ENCODE measurements at regions not wholly inside any gene's neighbourhood (a gene's known extent, or its start where the extent isn't known, plus 50 kb on each side); places are given as distances from the start of the nearest gene placed in this dataset.
A peak's percentile ranks its signal among the peaks of the same experiment; 100 is the strongest.

DNA sequence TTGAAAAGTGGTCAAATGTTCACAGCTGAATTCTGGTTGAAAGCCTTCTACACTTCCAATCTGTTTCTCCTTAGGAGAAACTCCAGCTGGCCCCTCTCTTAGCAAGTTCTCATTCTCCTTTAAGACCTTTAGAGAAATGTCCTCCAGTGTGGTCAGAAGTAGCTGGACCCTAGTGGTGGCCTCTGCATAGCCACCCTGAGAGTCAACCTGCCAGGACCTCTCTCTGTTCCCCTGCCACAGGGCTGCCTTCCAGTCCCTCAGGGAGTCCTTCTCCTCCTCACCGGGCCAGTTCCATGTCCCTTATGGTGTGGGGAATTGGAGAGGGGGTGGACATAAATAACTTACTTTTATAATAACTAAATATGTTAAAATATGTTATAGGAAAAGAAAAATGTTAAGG lies 200.9 kb upstream of the PKDCC start:
- Histone ChIP-seq H3K27ac (ENCODE audit: low read depth in 2 of 2, low read length in 2 of 2) (no peak overlapping the region), H3K9me3 (ENCODE audit: control insufficient read depth in 2 of 2, low read length in 2 of 2) (no peaks in the 10 kb centered on the region), H3K36me3 (ENCODE audit: control insufficient read depth in 2 of 2, insufficient read depth in 2 of 2, low read length in 2 of 2) (no peaks in the 10 kb centered on the region), H3K4me3 (ENCODE audit: low read length in 2 of 2) (no peak overlapping the region), H3K9ac (ENCODE audit: low read depth in 1 of 2, low read length in 2 of 2) (no peak overlapping the region), H3K4me1 (ENCODE audit: control insufficient read depth in 2 of 2, insufficient read depth in 2 of 2, low read length in 2 of 2) (no peaks in the 10 kb centered on the region), H3K27me3 (ENCODE audit: control insufficient read depth in 2 of 2, insufficient read depth in 2 of 2, low read length in 2 of 2) (peaks cover 0 to 4% of the 10 kb centered on the region in 2 donors)

DNA sequence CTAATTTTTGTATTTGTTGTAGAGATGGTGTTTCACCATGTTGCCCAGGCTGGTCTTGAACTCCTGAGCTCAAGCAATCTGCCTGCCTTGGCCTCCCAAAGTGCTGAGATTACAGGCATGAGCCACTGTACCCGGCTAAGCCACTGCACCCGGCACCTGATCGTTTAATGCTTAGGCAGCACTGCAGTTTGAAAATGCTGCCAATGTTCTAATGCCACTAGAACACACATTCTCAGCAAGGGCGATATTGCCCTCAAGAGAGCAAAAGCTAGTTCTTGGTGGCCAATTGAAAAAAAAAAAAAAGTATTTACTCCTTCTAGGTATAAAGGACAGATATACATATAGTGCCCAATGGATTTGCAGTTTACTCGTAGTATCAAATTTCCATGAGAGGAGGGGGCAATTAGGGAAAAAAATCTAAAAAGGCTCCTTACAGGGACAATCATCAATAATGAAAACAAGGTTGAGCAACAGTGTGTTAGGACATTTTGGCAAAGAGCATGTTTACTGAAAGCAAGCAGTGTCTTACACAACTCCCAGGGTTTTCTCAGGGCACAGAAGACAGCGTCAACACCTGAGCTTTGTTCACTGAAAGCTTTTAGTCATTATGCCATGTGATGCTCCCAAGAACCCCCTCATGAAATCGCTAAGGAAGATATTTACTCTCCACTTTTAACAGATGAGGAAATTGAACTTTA lies 199.9 kb upstream of the PKDCC start:
- H3K9ac ChIP-seq (ENCODE audit: low read depth in 1 of 2, low read length in 2 of 2): no peak overlapping the region
- no peaks in the 10 kb centered on the region for H3K36me3 ChIP-seq (ENCODE audit: control insufficient read depth in 2 of 2, insufficient read depth in 2 of 2, low read length in 2 of 2)
- H3K4me3 ChIP-seq (ENCODE audit: low read length in 2 of 2): no peak overlapping the region
- no peak overlapping the region for H3K27ac ChIP-seq (ENCODE audit: low read depth in 2 of 2, low read length in 2 of 2)
- H3K9me3 ChIP-seq (ENCODE audit: control insufficient read depth in 2 of 2, low read length in 2 of 2): no peaks in the 10 kb centered on the region
- H3K27me3 ChIP-seq (ENCODE audit: control insufficient read depth in 2 of 2, insufficient read depth in 2 of 2, low read length in 2 of 2): peaks cover 0 to 4% of the 10 kb centered on the region in 2 donors
- no peaks in the 10 kb centered on the region for H3K4me1 ChIP-seq (ENCODE audit: control insufficient read depth in 2 of 2, insufficient read depth in 2 of 2, low read length in 2 of 2)

DNA sequence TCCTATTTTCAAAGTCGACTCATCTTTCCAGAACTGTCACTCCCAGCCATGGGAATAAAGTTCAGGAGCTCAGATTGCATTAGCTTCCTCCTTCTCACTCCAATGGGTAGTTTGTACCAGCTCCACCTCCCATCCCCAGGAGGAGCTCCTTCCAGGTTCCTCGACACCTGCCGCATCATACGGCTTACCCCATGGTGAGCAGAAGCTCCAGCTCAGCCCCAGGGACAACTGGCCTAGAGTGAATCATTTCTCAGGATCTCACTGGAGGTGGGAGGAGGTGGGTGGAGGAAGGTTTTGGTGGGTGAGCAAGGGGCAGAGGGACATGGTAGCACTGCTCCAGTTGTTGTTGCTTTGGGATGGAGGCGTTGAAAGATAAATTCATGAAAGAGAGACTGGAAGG lies 196.3 kb upstream of the PKDCC start:
- Histone ChIP-seq H3K9me3 (ENCODE audit: control insufficient read depth in 2 of 2, low read length in 2 of 2) (no peaks in the 10 kb centered on the region), H3K4me1 (ENCODE audit: control insufficient read depth in 2 of 2, insufficient read depth in 2 of 2, low read length in 2 of 2) (no peaks in the 10 kb centered on the region), H3K27ac (ENCODE audit: low read depth in 2 of 2, low read length in 2 of 2) (no peak overlapping the region), H3K4me3 (ENCODE audit: low read length in 2 of 2) (no peak overlapping the region), H3K27me3 (ENCODE audit: control insufficient read depth in 2 of 2, insufficient read depth in 2 of 2, low read length in 2 of 2) (peaks cover 0 to 2% of the 10 kb centered on the region in 2 donors), H3K9ac (ENCODE audit: low read depth in 1 of 2, low read length in 2 of 2) (no peak overlapping the region), H3K36me3 (ENCODE audit: control insufficient read depth in 2 of 2, insufficient read depth in 2 of 2, low read length in 2 of 2) (no peaks in the 10 kb centered on the region)

DNA sequence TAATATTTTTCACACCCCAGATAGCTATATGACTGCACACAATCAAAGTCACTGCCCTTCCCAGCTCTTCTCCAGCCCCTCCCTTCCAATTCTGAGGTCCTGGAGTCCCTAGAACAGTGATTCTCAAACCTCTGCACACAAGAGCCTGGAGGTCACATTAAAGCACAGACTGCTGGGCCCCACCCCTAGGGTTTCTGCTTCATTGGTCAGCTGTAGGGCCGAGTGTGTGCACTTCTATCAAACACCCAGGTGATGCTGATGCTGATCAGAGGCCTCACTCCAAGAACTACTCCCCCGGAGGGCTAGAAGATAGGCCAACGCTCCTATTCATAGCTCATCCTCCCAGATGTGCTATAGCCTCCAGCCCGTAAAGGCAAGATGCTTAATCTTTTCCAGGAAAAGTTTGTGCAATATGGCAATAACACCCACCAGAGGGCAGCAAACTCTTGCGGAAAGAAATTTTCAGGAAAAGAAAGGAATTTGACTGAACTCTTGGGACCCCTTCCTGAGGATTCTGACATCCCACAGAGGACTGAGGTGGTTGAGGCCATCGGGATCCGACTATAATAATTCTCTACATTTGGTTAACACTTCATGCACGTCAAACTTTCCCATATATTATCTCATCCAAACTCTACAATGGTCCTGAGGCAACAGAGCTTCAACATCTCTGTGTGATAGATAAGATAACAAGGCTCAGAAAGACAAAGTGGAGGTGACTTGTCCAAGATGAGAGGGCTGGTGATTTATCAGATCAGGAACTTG lies 194.2 kb upstream of the PKDCC start:
- Histone ChIP-seq H3K36me3 (ENCODE audit: control insufficient read depth in 2 of 2, insufficient read depth in 2 of 2, low read length in 2 of 2) (no peaks in the 10 kb centered on the region), H3K27ac (ENCODE audit: low read depth in 2 of 2, low read length in 2 of 2) (no peak overlapping the region), H3K4me1 (ENCODE audit: control insufficient read depth in 2 of 2, insufficient read depth in 2 of 2, low read length in 2 of 2) (no peaks in the 10 kb centered on the region), H3K27me3 (ENCODE audit: control insufficient read depth in 2 of 2, insufficient read depth in 2 of 2, low read length in 2 of 2) (peaks cover 0 to 2% of the 10 kb centered on the region in 2 donors), H3K4me3 (ENCODE audit: low read length in 2 of 2) (no peak overlapping the region), H3K9me3 (ENCODE audit: control insufficient read depth in 2 of 2, low read length in 2 of 2) (no peaks in the 10 kb centered on the region), H3K9ac (ENCODE audit: low read depth in 1 of 2, low read length in 2 of 2) (no peak overlapping the region)

DNA sequence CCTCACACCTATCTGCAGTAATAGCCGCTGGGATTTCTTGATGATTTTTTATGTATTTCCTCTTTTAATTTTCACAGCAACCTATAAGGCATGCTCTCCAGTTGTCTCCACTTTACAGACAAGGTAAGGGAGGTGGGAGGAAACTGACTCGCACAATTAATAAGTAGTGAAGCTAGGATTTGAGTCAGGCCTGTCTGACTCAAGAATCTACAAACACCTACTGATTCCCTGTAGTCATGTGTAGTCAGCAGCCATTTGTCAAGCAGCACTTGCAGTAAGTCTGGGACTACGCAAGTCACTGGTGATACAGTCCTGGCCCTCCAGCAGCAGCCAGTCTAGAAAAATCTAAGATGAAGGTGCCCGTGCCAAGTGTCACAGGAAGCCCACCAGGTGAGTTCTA lies 193.6 kb upstream of the PKDCC start:
- Histone ChIP-seq H3K4me1 (ENCODE audit: control insufficient read depth in 2 of 2, insufficient read depth in 2 of 2, low read length in 2 of 2) (no peaks in the 10 kb centered on the region), H3K9me3 (ENCODE audit: control insufficient read depth in 2 of 2, low read length in 2 of 2) (no peaks in the 10 kb centered on the region), H3K36me3 (ENCODE audit: control insufficient read depth in 2 of 2, insufficient read depth in 2 of 2, low read length in 2 of 2) (no peaks in the 10 kb centered on the region), H3K27me3 (ENCODE audit: control insufficient read depth in 2 of 2, insufficient read depth in 2 of 2, low read length in 2 of 2) (peaks cover 0 to 2% of the 10 kb centered on the region in 2 donors), H3K4me3 (ENCODE audit: low read length in 2 of 2) (no peak overlapping the region), H3K9ac (ENCODE audit: low read depth in 1 of 2, low read length in 2 of 2) (no peak overlapping the region), H3K27ac (ENCODE audit: low read depth in 2 of 2, low read length in 2 of 2) (no peak overlapping the region)

DNA sequence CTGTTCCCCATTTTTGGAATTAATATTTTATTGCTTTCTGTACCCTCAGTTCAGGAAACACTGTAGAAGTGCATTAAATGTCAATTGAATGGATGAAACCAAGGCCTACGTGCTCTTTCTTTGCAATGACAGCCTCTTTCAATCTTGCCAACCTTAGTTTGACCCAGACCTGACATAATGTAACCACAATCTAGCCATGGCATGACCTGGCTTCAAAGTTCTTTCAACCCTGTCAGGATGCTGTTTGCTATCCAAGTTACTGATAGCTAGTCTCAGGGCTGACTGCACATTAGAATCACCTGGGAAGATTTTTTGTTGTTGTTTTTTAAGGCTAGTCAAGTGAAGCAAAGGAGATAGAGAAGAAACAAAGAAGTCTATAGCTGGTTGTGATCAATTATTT lies 190.9 kb upstream of the PKDCC start:
- H3K9ac ChIP-seq (ENCODE audit: low read depth in 1 of 2, low read length in 2 of 2): no peak overlapping the region
- H3K27ac ChIP-seq (ENCODE audit: low read depth in 2 of 2, low read length in 2 of 2): no peak overlapping the region
- H3K4me3 ChIP-seq (ENCODE audit: low read length in 2 of 2): no peak overlapping the region
- H3K4me1 ChIP-seq (ENCODE audit: control insufficient read depth in 2 of 2, insufficient read depth in 2 of 2, low read length in 2 of 2): peaks cover 0 to 6% of the 10 kb centered on the region in 2 donors
- H3K36me3 ChIP-seq (ENCODE audit: control insufficient read depth in 2 of 2, insufficient read depth in 2 of 2, low read length in 2 of 2): no peaks in the 10 kb centered on the region
- no peaks in the 10 kb centered on the region for H3K9me3 ChIP-seq (ENCODE audit: control insufficient read depth in 2 of 2, low read length in 2 of 2)
- H3K27me3 ChIP-seq (ENCODE audit: control insufficient read depth in 2 of 2, insufficient read depth in 2 of 2, low read length in 2 of 2): no peaks in the 10 kb centered on the region

DNA sequence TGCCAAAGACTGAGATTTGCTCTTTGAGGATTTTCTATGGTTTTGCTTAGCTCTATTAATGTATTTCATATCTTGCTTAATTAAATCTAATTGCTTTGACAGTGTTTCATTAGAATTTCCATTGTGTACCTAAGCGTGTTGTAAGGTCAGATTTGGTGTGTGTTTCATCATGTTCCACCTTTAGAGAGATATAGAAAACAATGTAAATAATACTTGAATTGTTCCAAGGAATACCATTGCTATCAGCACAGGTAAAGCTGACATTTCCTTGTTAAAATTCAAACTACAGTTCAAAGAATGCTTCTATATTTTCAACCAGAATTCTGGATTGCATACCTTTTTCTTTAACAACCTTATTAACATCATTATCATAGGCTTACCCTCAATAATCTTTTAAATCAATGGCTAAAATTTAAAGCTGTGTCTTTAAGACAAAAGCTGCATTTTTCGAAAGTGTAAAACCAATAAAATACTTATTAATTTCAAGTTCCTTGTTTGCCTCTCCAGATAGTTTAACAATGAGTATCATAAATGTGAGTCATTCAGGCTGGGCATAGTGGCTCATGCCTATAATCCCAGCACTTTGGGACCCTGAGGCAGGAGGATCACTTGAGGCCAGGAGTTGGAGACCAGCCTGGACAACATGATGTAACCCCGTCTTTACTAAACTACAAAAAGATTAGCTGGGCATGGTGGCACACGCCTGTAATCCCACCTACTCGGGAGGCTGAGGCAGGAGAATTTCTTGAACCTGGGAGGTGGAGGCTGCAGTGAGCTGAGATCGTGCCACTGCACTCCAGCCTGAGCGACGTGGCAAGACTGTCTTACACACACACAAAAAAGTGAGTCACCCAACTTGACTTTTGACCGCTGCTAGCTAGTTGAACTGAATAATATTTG lies 188.0 kb upstream of the PKDCC start:
- no peak overlapping the region for H3K27ac ChIP-seq (ENCODE audit: low read depth in 2 of 2, low read length in 2 of 2)
- no peaks in the 10 kb centered on the region for H3K27me3 ChIP-seq (ENCODE audit: control insufficient read depth in 2 of 2, insufficient read depth in 2 of 2, low read length in 2 of 2)

DNA sequence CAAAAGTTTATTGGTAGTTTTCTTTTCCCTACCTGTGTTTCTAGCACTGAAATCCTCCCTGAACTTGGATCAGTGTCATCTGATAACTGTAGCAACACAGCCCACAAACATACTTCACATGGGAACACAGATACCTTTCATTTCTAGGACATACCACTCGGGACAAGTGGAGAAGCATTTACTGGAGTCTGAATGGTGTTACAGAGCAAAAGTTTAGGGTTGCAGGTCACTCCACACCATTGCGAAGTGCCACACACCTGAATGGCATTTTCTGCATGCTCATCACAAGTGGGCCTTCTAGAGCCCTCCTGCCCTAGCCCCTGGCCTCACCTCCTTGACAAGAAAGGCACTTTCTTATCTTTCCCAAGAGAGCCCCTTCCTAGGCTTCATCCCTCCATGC lies 184.8 kb upstream of the PKDCC start:
- H3K27ac ChIP-seq (ENCODE audit: low read depth in 2 of 2, low read length in 2 of 2): no peak overlapping the region
- no peak overlapping the region for H3K4me3 ChIP-seq (ENCODE audit: low read length in 2 of 2)
- no peaks in the 10 kb centered on the region for H3K9me3 ChIP-seq (ENCODE audit: control insufficient read depth in 2 of 2, low read length in 2 of 2)
- no peaks in the 10 kb centered on the region for H3K36me3 ChIP-seq (ENCODE audit: control insufficient read depth in 2 of 2, insufficient read depth in 2 of 2, low read length in 2 of 2)
- no peaks in the 10 kb centered on the region for H3K27me3 ChIP-seq (ENCODE audit: control insufficient read depth in 2 of 2, insufficient read depth in 2 of 2, low read length in 2 of 2)
- H3K9ac ChIP-seq (ENCODE audit: low read depth in 1 of 2, low read length in 2 of 2): no peak overlapping the region
- peaks cover 0 to 6% of the 10 kb centered on the region in 2 donors for H3K4me1 ChIP-seq (ENCODE audit: control insufficient read depth in 2 of 2, insufficient read depth in 2 of 2, low read length in 2 of 2)

More for the DNA sequence above, 188.0 kb upstream of the PKDCC start:
- Histone ChIP-seq H3K9me3 (ENCODE audit: control insufficient read depth in 2 of 2, low read length in 2 of 2) (no peaks in the 10 kb centered on the region), H3K9ac (ENCODE audit: low read depth in 1 of 2, low read length in 2 of 2) (peak overlapping the region in 1 of 2 donors; percentile 2), H3K4me1 (ENCODE audit: control insufficient read depth in 2 of 2, insufficient read depth in 2 of 2, low read length in 2 of 2) (peaks cover 0 to 6% of the 10 kb centered on the region in 2 donors), H3K36me3 (ENCODE audit: control insufficient read depth in 2 of 2, insufficient read depth in 2 of 2, low read length in 2 of 2) (no peaks in the 10 kb centered on the region), H3K4me3 (ENCODE audit: low read length in 2 of 2) (peak overlapping the region in 1 of 2 donors; percentile 30)

DNA sequence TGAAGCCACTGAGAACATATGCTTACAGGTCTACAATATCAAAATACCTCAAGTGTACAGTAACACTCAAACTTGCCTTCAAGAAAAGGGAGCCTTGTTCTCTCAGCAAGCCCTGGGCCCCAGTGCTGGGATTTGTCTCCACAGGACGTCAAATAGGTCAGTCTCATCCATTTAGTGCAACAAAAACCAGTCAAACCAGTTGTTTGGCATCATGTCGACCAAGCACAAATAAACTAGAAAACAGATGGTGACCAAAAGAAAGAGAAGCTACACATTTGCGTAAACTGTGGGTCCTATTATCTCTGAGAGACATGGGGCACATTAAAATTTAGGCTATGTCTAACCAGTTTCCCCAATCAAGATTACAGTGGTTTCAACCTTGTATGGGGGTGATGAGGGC lies 182.6 kb upstream of the PKDCC start:
- Histone ChIP-seq H3K4me1 (ENCODE audit: control insufficient read depth in 2 of 2, insufficient read depth in 2 of 2, low read length in 2 of 2) (no peaks in the 10 kb centered on the region), H3K27ac (ENCODE audit: low read depth in 2 of 2, low read length in 2 of 2) (no peak overlapping the region), H3K9me3 (ENCODE audit: control insufficient read depth in 2 of 2, low read length in 2 of 2) (no peaks in the 10 kb centered on the region), H3K27me3 (ENCODE audit: control insufficient read depth in 2 of 2, insufficient read depth in 2 of 2, low read length in 2 of 2) (no peaks in the 10 kb centered on the region), H3K4me3 (ENCODE audit: low read length in 2 of 2) (no peak overlapping the region), H3K36me3 (ENCODE audit: control insufficient read depth in 2 of 2, insufficient read depth in 2 of 2, low read length in 2 of 2) (no peaks in the 10 kb centered on the region), H3K9ac (ENCODE audit: low read depth in 1 of 2, low read length in 2 of 2) (no peak overlapping the region)

DNA sequence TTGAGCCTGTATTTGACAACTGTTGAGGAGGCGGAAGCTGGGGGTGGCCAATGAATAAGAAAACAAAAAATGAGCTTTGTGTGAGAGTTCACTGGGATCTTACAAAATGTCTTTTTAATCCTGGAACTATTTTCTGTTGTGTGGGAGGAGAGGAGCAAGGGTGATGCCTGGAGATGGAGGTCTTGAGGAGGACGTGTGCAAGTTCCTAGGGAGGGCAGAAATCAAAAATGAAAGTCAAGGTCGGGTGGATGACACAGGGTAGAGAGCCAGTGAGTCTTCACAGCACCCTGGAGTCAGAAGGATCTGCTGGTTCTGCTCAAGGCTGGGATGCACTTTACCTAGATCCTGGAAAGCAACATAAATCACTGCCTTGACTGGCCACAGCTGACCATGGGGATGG lies 180.3 kb upstream of the PKDCC start:
- H3K36me3 ChIP-seq (ENCODE audit: control insufficient read depth in 2 of 2, insufficient read depth in 2 of 2, low read length in 2 of 2): no peaks in the 10 kb centered on the region
- H3K9ac ChIP-seq (ENCODE audit: low read depth in 1 of 2, low read length in 2 of 2): no peak overlapping the region
- no peak overlapping the region for H3K27ac ChIP-seq (ENCODE audit: low read depth in 2 of 2, low read length in 2 of 2)
- H3K27me3 ChIP-seq (ENCODE audit: control insufficient read depth in 2 of 2, insufficient read depth in 2 of 2, low read length in 2 of 2): no peaks in the 10 kb centered on the region
- no peaks in the 10 kb centered on the region for H3K4me1 ChIP-seq (ENCODE audit: control insufficient read depth in 2 of 2, insufficient read depth in 2 of 2, low read length in 2 of 2)
- no peaks in the 10 kb centered on the region for H3K9me3 ChIP-seq (ENCODE audit: control insufficient read depth in 2 of 2, low read length in 2 of 2)
- no peak overlapping the region for H3K4me3 ChIP-seq (ENCODE audit: low read length in 2 of 2)

All from mucosa of rectum (tissue), 2 donors.